ENCODE measurements at regions not wholly inside any gene's neighbourhood (a gene's known extent, or its start where the extent isn't known, plus 50 kb on each side); places are given as distances from the start of the nearest gene placed in this dataset.

DNA sequence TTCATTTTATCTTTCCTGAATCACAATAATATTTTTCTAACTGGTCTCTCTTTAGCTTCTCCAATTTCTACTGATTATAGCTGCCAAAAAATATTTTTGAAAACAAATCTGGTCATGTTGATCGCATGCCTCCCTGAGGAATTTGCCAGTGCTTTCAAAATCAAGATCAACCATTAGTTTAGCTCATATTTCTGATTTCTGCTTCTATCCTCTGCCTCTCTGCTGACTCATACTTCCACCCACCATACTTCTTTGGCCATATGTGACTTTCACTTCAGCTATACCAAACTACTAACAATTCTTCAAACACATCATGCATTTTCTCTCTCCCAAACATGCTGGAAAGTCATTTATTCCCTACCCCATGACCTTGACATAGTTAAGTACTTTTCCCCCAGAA, 636.5 kb downstream of the TLE1 start:
- no peaks in the 10 kb centered on the region for H3K9me3 ChIP-seq (replicated peaks; ENCODE audit: control insufficient read depth, insufficient read depth, low read depth, low read length)

More for the DNA sequence above, 636.5 kb downstream of the TLE1 start:
- CTCF ChIA-PET (ENCODE audit: low intra/inter-chr PET ratio): no interaction called here
- POLR2A ChIA-PET: no interaction called here
- Histone ChIP-seq H3K79me2 (ENCODE audit: control insufficient read depth, insufficient read depth, low read length) (no peaks in the 10 kb centered on the region), H3K27ac (ENCODE audit: extremely low read depth, low read depth, low read length) (no peak overlapping the region), H4K20me1 (replicated peaks; ENCODE audit: control insufficient read depth, insufficient read depth, low read length) (no peaks in the 10 kb centered on the region), H3K4me3 (no peak overlapping the region), H3K4me1 (replicated peaks in 1 of 2; ENCODE audit: control insufficient read depth in 2 of 2, insufficient read depth in 2 of 2, low read length in 2 of 2) (no peaks in the 10 kb centered on the region), H3K9ac (ENCODE audit: insufficient read depth in 1 of 2, low read depth in 2 of 2, low read length in 2 of 2) (no peak overlapping the region), H3K4me2 (ENCODE audit: insufficient read depth, low read length) (no peak overlapping the region), H3K27me3 (ENCODE audit: control insufficient read depth in 2 of 2, insufficient read depth in 2 of 2, low read length in 2 of 2) (no peaks in the 10 kb centered on the region), H3K9me1 (ENCODE audit: control insufficient read depth, insufficient read depth, low read length) (no peaks in the 10 kb centered on the region), H2AFZ (ENCODE audit: low read depth, low read length) (no peak overlapping the region), H3K36me3 (ENCODE audit: control insufficient read depth, insufficient read depth, low read length) (no peaks in the 10 kb centered on the region)
- in situ Hi-C loops (cut with MboI) (no loop called here), intact Hi-C loops (cut with micrococcal nuclease) (no loop called here)
- WGBS (ENCODE audit: insufficient coverage, low coverage, missing lambda C conversion rate): 0% methylated on average over 1 of the region's 1 CpG
- no peak for DNase-seq (ENCODE audit: extremely low read depth in 1 of 4, low spot score in 3 of 4)
- no TSS peak for BruUV-seq (replicated peaks)
- ATAC-seq: no peak
- FAIRE-seq: no peak
- TF ChIP-seq NR0B1 (IDR thresholded peaks at IDR 0.05; ENCODE audit: partially characterized antibody) (no peak), MAZ (CRISPR knock-in tag; conservative IDR thresholded peaks at IDR 0.05 in 1 of 2, IDR thresholded peaks at IDR 0.05 in 1 of 2) (no peak), SRSF7 (optimal IDR thresholded peaks at IDR 0.05; ENCODE audit: low read depth, low read length) (no peak), PCBP1 (IDR thresholded peaks at IDR 0.05; ENCODE audit: low read depth, low read length, poor library complexity, severe bottlenecking) (no peak), ZNF23 (CRISPR knock-in tag; IDR thresholded peaks at IDR 0.05) (no peak), OTX1 (CRISPR knock-in tag; IDR thresholded peaks at IDR 0.05) (no peak)
- TF ChIP-seq, protein P1, sequence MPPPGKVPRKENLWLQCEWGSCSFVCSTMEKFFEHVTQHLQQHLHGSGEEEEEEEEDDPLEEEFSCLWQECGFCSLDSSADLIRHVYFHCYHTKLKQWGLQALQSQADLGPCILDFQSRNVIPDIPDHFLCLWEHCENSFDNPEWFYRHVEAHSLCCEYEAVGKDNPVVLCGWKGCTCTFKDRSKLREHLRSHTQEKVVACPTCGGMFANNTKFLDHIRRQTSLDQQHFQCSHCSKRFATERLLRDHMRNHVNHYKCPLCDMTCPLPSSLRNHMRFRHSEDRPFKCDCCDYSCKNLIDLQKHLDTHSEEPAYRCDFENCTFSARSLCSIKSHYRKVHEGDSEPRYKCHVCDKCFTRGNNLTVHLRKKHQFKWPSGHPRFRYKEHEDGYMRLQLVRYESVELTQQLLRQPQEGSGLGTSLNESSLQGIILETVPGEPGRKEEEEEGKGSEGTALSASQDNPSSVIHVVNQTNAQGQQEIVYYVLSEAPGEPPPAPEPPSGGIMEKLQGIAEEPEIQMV (tag; conservative IDR thresholded peaks at IDR 0.05; ENCODE audit: low read depth): no peak
